T-helper 2 cell (primary cell): ENCODE measurements at regions not wholly inside any gene's neighbourhood (a gene's known extent, or its start where the extent isn't known, plus 50 kb on each side); places are given as distances from the start of the nearest gene placed in this dataset.
"Not testable (repeated sequence)": the region's sequence is repeated elsewhere in the genome, so short reads cannot be mapped to it uniquely, and the experiment has no call there.

Experiments
- DNase-seq, 5 experiments: peaks; one replicate each; pipeline versions ENCODE4 v3.0.0 to v3.0.0-alpha.2; 2012 to 2022

DNA sequence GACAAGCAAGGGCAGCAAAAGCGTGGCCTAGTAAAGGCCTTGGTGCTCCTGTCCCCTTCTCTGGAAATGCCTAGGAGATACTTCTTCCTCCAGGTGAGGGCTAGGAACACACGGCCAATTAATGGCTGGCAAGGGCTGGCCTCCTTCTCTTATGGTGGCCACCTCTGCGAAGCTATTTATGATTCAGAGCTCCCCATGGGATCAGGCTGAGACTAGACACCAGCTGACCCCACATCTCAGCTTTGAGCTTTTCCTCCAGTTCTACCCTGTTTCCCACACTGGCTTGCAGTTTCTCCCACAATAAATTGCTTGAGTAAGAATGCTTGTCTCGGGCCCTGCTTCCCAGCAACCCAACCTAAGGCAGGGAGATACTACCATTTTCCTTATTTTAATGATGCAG is 53.7 kb downstream of the CAMK2N1 start:
- DNase-seq = no peak

GRCh38 chr1:20431176-20431460 is 54.9 kb downstream of the CAMK2N1 start:
- no peak for DNase-seq

- peak in 3 of 5 experiments; percentile 7 to 20 (median 14) for DNase-seq
Measured at GRCh38 chr1:20430355-20431175, 55.4 kb downstream of the CAMK2N1 start.

DNA sequence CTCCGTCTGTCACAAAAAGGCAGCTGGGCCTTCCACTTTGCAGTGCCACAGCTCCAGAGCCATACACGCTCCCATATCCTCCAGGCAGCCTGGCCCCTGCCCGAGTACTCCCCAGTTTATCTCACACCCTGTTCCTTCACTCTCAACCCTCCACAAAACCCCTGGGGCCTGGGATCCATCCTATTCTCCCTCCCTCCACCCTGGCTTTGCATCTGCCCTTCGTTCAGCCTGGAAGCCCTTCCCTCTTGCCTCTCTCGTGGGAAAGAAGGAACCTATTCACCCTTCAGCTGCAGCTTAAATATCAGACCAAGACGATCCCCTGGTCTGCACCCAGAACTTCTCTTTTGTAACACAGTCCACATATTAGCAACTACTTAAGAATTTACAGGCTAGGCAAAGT is 56.7 kb downstream of the CAMK2N1 start:
- no peak for DNase-seq

GRCh38 chr1:20428841-20429240 is 57.2 kb downstream of the CAMK2N1 start:
- DNase-seq = no peak

- DNase-seq = peak in 1 of 5 experiments; percentile 48
Measured at GRCh38 chr1:20426923-20427322, 59.1 kb downstream of the CAMK2N1 start.

DNA sequence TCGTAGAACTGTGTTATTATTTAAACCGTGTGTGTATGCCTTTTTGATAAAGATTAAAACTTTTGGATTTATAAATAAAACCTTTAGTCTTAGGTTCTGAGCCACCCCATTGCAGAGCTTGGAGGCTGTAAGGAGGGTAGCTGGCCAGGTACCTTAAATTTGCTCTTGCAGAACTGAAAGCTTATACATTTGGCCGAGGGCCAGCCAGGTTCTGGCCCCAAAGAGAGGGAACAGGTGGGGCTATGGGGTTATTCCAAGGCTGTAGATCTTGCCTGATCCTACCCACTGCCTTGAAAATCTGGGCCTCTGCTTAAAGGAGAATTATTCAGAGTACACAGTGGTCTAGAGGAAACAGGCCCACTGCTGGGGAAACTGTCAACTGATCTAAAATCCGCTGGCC is 59.6 kb downstream of the CAMK2N1 start:
- DNase-seq = no peak

DNA sequence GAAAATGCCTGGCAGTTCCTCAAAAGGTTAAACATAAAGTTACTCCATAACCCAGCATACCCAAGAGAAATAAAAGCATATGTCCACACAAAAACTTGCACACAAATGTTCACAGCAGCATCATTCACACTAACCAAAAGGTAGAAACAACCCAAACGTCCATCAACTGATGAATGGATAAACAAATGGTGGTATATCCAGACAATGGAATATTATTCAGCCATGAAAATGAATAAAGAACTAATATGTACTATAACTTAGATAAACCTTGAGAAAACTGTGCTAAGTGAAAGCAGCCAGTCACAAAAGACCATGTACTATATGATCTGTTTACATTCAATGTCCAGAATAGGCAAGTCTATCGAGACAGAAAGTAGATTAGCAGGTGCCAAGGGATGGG is 60.4 kb downstream of the CAMK2N1 start:
- DNase-seq = no peak

DNA sequence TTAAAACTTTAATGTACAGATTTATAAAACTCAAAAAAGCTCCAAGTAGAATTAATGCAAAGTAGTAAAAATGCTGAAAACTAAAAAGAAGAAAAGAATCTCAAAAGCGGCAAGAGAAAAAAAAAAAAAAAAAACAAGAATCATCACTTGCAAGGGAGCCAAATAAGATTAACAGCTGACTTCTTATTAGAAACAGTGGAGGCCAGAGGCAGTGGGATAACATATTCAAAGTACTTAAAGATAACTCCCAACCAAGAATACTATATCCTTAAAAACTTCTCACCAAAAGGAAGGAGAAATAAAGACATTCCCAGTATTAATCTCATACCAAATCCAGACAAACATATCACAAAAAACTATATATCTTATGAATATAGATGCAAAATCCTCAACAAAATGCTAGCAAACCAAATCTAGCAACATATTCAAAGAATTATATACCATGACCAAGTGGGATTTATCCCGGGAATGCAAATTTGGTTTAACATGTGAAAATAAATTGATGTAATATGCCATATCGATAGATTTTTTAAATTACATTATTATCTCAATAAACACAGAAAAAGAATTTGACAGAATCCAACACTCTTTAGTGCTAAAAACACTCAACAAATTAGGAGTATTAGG is 62.7 kb downstream of the CAMK2N1 start:
- DNase-seq = no peak

DNA sequence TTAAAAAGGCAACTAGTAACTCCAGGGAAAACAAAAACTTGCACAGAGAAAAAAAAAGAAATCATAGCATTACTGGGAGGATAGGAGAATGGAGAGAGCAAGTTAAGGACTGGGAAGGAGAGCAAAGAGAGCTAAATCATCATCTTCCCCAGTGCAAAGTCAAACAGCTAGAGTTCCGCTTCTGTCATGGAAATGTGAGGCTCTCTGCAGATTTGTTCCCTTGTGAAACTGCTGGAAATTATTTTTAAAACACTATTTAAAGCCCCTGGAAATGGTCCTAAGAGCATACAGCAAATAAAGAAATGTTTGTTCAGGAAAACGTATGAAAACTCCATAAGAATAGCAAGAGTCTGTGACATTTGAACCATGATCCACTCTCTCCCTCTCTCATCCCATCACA is 64.6 kb downstream of the CAMK2N1 start:
- DNase-seq = no peak

DNA sequence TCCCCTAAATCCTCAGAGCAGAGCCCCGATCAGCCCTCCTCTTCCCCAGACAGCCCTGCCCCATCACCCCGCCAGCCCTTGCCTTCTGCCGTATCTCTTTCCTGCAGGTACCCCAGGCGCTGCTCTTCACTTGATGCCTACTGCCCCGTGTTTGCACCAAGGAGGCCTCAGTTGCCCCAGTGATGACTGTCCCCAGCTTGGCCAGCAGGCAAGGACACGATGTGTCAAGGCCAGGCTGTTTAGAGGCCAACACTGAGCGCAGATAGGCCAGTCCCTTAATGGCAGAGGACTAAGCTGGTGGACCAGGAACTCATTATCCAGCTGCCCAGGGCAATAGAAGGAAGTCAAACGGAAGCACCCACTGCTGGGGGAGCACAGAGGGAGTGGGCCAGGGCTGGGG is 68.4 kb downstream of the CAMK2N1 start:
- no peak for DNase-seq

GRCh38 chr1:20416706-20417105 is 69.3 kb downstream of the CAMK2N1 start:
- no peak for DNase-seq

DNA sequence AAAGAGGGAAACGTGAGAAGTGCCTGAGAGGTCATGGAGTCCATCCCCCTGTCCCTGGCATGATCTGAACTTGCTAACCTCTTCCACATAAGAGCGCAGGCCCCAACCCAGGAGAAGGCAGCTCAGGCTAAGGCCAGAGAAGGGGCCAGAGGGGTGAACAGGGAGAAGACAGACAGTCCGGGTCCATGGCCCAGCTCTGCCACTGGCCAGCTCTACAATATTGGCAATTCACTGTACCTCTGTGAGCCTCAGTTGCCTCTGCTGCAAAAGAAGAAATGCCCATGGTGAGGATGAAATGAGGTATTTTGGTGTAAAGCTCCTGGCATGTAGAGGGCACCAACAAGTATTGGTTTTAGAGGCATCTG is 72.3 kb downstream of the CAMK2N1 start:
- DNase-seq = no peak

GRCh38 chr1:20413136-20413775 is 72.8 kb downstream of the CAMK2N1 start:
- no peak for DNase-seq

- DNase-seq = no peak
Measured at GRCh38 chr1:20411196-20411980, 74.6 kb downstream of the CAMK2N1 start.

GRCh38 chr1:20410503-20410902 is 75.5 kb downstream of the CAMK2N1 start:
- no peak for DNase-seq

GRCh38 chr1:20409971-20410370 is 76.0 kb downstream of the CAMK2N1 start:
- DNase-seq = no peak

- DNase-seq = no peak
Measured at GRCh38 chr1:20409012-20409411, 77.0 kb downstream of the CAMK2N1 start.

- not testable (repeated sequence) for DNase-seq
Measured at GRCh38 chr1:20408133-20408650, 77.8 kb downstream of the CAMK2N1 start.

DNA sequence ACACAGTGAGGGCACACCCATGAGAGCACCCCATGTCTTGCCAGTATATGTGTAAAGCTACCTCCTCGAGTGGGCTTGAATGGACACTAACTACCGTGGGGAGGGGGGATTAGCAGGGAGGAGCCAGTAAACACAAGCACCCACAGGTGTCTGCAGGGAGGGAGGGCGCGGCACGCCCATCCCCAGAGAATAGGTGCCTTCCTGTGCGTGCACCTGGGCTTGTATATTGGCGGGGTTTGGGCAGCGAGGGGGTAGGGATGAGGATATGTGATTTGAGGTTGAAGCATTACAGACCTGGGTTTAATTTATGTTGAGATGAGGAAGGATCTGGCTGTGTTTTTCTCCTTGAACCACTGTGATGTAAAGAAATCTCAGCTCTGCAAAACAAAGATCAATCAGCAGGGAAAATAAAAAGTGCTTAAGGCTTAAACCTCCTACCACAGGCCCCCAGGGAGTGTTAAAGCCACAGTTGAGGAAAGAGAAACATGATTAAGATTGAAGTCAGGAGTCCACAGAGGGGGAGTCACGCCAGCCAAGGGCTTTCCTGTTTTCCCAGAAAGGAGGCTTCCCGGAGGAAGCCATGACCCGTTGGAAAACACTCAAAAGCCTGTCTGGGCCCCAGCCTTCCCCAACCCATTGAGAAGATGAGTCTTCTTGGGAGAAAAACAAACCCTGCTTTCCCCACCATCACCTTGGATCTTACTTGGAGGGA is 80.0 kb downstream of the CAMK2N1 start:
- DNase-seq = no peak

- DNase-seq = no peak
Measured at GRCh38 chr1:20405051-20405754, 80.8 kb downstream of the CAMK2N1 start.
